ENCODE measurements at regions not wholly inside any gene's neighbourhood (a gene's known extent, or its start where the extent isn't known, plus 50 kb on each side); places are given as distances from the start of the nearest gene placed in this dataset.

- H3K27ac ChIP-seq: no peak overlapping the region
- DNase-seq: peak in 1 of 2 donors; percentile 51
- TF ChIP-seq POLR2AphosphoS5 (IDR thresholded peaks at IDR 0.05) (no peak), CTCF (IDR thresholded peaks at IDR 0.05) (no peak), EP300 (IDR thresholded peaks at IDR 0.05) (no peak)
- 82 to 83% methylated on average over 14 of the region's 14 CpGs for WGBS, 2 donors
- H3K4me1 ChIP-seq: no peaks in the 10 kb centered on the region
- no peak overlapping the region for H3K4me3 ChIP-seq
- peaks cover 0 to 13% (median 2%) of the 10 kb centered on the region in 4 donors for H3K9me3 ChIP-seq
- ATAC-seq (ENCODE audit: low FRiP score in 2 of 2): no peak
- no peaks in the 10 kb centered on the region for H3K27me3 ChIP-seq
- H3K36me3 ChIP-seq: no peaks in the 10 kb centered on the region
These were observed 1122.5 kb downstream of the NCAM2 start for GRCh38 chr21:22120616-22121266.

DNA sequence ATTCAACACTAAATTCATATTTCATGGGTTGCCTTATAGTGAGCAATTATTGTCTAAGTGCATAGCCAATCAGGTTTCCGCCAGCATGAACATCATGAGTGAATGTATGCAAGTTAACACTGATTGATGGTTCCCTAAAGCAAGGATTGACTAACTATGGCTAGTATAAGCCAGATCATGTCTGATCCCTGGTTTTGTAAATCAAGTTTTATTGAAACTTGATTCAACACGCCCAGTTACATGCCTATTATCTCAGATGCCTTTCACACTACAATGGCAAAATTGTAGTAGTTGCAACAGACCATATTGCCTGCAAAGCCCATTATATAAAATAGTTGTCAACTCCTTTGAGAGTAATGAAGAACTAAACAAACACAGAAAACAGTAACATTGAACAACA is 1127.4 kb downstream of the NCAM2 start:
- H3K9me3 ChIP-seq: peaks cover 0 to 10% (median 2%) of the 10 kb centered on the region in 4 donors
- no peaks in the 10 kb centered on the region for H3K4me1 ChIP-seq
- WGBS, 2 donors: 89 to 90% methylated on average over 2 of the region's 2 CpGs
- H3K27me3 ChIP-seq: no peaks in the 10 kb centered on the region
- DNase-seq (no peak), ATAC-seq (ENCODE audit: low FRiP score in 2 of 2) (no peak)
- TF ChIP-seq POLR2A (IDR thresholded peaks at IDR 0.05) (no peak), POLR2AphosphoS5 (IDR thresholded peaks at IDR 0.05) (no peak), EP300 (IDR thresholded peaks at IDR 0.05) (no peak), CTCF (IDR thresholded peaks at IDR 0.05) (no peak)
- H3K27ac ChIP-seq: no peak overlapping the region
- no peak overlapping the region for H3K4me3 ChIP-seq
- no peaks in the 10 kb centered on the region for H3K36me3 ChIP-seq

DNA sequence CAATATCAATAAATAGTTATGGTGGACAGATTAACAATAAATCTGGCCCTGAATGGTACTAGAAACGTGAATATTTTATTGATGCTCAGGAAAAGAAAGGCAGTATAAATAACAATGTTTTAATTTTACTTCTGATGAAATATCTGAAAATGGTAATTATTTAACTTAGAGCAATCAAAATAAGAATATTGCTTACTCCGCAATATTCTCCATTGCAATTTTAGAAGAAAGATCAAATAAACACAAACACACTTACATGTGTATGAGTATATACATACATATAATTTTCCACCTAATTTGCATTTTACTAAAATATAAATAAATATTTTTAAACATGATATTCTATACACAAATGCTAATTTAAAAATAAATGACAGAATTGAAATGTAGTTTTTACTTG is 1130.5 kb downstream of the NCAM2 start:
- no peak overlapping the region for H3K27ac ChIP-seq
- WGBS, 2 donors: 70 to 77% methylated on average over 2 of the region's 2 CpGs
- ATAC-seq (ENCODE audit: low FRiP score in 2 of 2) (no peak), DNase-seq (no peak)
- H3K27me3 ChIP-seq: no peaks in the 10 kb centered on the region
- no peaks in the 10 kb centered on the region for H3K36me3 ChIP-seq
- no peak for TF ChIP-seq CTCF (IDR thresholded peaks at IDR 0.05)
- no peak for TF ChIP-seq POLR2AphosphoS5 (IDR thresholded peaks at IDR 0.05)
- TF ChIP-seq EP300 (IDR thresholded peaks at IDR 0.05): no peak
- TF ChIP-seq POLR2A (IDR thresholded peaks at IDR 0.05): no peak
- no peaks in the 10 kb centered on the region for H3K4me1 ChIP-seq
- H3K9me3 ChIP-seq: no peaks in the 10 kb centered on the region
- no peak overlapping the region for H3K4me3 ChIP-seq

DNA sequence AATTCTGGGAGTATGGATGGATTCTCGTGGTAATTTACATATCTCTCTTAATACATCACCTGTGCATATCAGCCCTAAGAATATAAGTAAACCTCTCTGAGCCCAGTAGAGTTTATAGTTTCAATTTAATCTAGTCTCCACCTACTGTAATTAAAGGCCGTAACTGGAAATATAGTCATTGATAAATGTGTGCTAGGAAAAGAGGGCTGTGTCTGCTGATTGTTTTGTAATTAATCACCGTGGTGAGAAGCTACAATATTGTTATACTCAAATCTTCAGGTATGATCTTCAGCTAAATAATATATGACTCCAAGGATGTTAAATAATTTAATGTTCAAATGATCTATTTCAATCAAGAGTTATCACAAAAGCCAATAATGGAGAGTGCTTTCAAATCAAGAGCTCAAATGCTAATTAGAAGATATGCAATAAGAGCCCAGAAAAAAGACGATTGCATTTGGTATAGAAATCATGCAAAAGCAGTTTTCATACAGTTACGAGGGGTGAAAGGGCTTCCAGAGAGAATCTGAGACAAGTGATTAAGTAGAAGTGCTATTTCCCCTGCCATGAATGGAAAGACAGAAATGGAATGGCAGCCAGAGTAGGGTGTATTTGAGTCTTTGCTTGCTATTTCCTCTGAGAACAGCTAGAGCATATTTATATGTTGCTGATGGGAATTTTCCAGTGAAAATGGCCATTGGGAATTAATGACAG is 1134.3 kb downstream of the NCAM2 start:
- no peaks in the 10 kb centered on the region for H3K9me3 ChIP-seq
- ATAC-seq (ENCODE audit: low FRiP score in 2 of 2) (no peak), DNase-seq (no peak)
- no peak overlapping the region for H3K27ac ChIP-seq
- H3K4me1 ChIP-seq: no peaks in the 10 kb centered on the region
- H3K36me3 ChIP-seq: no peaks in the 10 kb centered on the region
- 73 to 80% methylated on average over 5 of the region's 5 CpGs for WGBS, 2 donors
- no peaks in the 10 kb centered on the region for H3K27me3 ChIP-seq
- TF ChIP-seq CTCF (IDR thresholded peaks at IDR 0.05) (no peak), EP300 (IDR thresholded peaks at IDR 0.05) (no peak), POLR2AphosphoS5 (IDR thresholded peaks at IDR 0.05) (no peak), POLR2A (IDR thresholded peaks at IDR 0.05) (no peak)
- H3K4me3 ChIP-seq: no peak overlapping the region

DNA sequence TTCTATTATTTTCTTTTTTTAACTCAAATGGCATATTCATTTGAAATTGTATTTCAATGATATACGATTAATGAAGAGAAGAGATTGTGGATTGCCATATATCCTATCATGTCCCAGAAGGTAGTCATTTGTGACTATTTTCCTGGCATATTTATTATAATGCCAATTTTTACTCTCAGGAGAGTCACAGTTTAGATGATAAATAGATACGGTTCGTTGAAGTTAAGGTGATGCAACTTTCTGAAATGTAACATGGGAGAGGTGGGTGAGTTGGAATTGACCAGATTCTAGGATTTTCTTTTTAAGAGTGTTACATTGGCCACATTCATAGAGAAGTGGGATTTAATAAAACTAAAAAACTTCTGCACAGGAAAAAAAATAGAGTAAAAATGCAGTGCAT is 1138.5 kb downstream of the NCAM2 start:
- Histone ChIP-seq H3K4me1 (no peaks in the 10 kb centered on the region), H3K27me3 (no peaks in the 10 kb centered on the region), H3K4me3 (no peak overlapping the region), H3K36me3 (no peaks in the 10 kb centered on the region), H3K27ac (no peak overlapping the region), H3K9me3 (no peaks in the 10 kb centered on the region)
- TF ChIP-seq POLR2A (IDR thresholded peaks at IDR 0.05) (no peak), POLR2AphosphoS5 (IDR thresholded peaks at IDR 0.05) (no peak), EP300 (IDR thresholded peaks at IDR 0.05) (no peak)
- ATAC-seq (ENCODE audit: low FRiP score in 2 of 2) (no peak), DNase-seq (no peak)
- WGBS, 2 donors: 83 to 88% methylated on average over 3 of the region's 3 CpGs

Measured in upper lobe of left lung (tissue), 6 donors.